ENCODE measurements at regions not wholly inside any gene's neighbourhood (a gene's known extent, or its start where the extent isn't known, plus 50 kb on each side); places are given as distances from the start of the nearest gene placed in this dataset.
"Not testable (repeated sequence)": the region's sequence is repeated elsewhere in the genome, so short reads cannot be mapped to it uniquely, and the experiment has no call there.

GRCh38 chr2:78757640-78758039 lies 267.9 kb upstream of the REG3G start:
- no peak overlapping the region for H3K18ac ChIP-seq (ENCODE audit: low read length)
- no peak for DNase-seq
- H2BK120ac ChIP-seq (ENCODE audit: insufficient read depth, low read length, poor library complexity), result no peak overlapping the region
- H3K4me3 ChIP-seq (ENCODE audit: low read depth, low read length), result no peak overlapping the region
- no peak overlapping the region for H3K4ac ChIP-seq (ENCODE audit: low read depth, low read length)
- H3K27me3 ChIP-seq (ENCODE audit: insufficient read depth, low read length), result no peaks in the 10 kb centered on the region
- no peaks in the 10 kb centered on the region for H3K9me3 ChIP-seq (ENCODE audit: insufficient read depth, low read depth, low read length)
- WGBS (ENCODE audit: extremely low coverage, insufficient coverage, insufficient read length), result no CpG with 5 or more reads among the region's 1 CpG
- no peaks in the 10 kb centered on the region for H3K36me3 ChIP-seq (ENCODE audit: control insufficient read depth in 1 of 2, insufficient read depth in 2 of 2, low read length in 2 of 2)
- no peak overlapping the region for H3K23ac ChIP-seq (ENCODE audit: low read length)
- no peak overlapping the region for H4K8ac ChIP-seq (ENCODE audit: low read depth, low read length)
- no peaks in the 10 kb centered on the region for H3K79me2 ChIP-seq (ENCODE audit: control insufficient read depth, insufficient read depth, low read length, poor library complexity)
- H2AK5ac ChIP-seq (ENCODE audit: low read length), result no peak overlapping the region
- no peak overlapping the region for H4K91ac ChIP-seq (ENCODE audit: low read depth, low read length)
- no peak overlapping the region for H4K12ac ChIP-seq (ENCODE audit: low read depth, low read length)
- H2BK5ac ChIP-seq (ENCODE audit: low read depth, low read length, poor library complexity), result no peak overlapping the region
- no peak overlapping the region for H3K27ac ChIP-seq (ENCODE audit: low read depth, low read length)
- no peak overlapping the region for H2AFZ ChIP-seq (ENCODE audit: insufficient read depth, low read length, poor library complexity)
- no peaks in the 10 kb centered on the region for H3K4me1 ChIP-seq (ENCODE audit: control insufficient read depth in 1 of 2, insufficient read depth in 2 of 2, low read length in 2 of 2)
- no peak overlapping the region for H3K14ac ChIP-seq (ENCODE audit: low read length)
- H2BK12ac ChIP-seq (ENCODE audit: low read length), result no peak overlapping the region
- no peak overlapping the region for H3K9ac ChIP-seq (ENCODE audit: low read length)
- H3K4me2 ChIP-seq (ENCODE audit: low read length), result no peak overlapping the region
- H3K79me1 ChIP-seq (ENCODE audit: low read length), result no peaks in the 10 kb centered on the region

GRCh38 chr2:78758765-78759164 lies 266.7 kb upstream of the REG3G start:
- H3K4ac ChIP-seq (ENCODE audit: low read depth, low read length); H4K8ac ChIP-seq (ENCODE audit: low read depth, low read length); H3K18ac ChIP-seq (ENCODE audit: low read length): not testable (repeated sequence)

GRCh38 chr2:78766459-78766858 lies 259.0 kb upstream of the REG3G start:
- no CpG with 5 or more reads among the region's 4 CpGs for WGBS (ENCODE audit: extremely low coverage, insufficient coverage, insufficient read length)
- H4K91ac ChIP-seq (ENCODE audit: low read depth, low read length), result no peak overlapping the region
- no peak overlapping the region for H3K14ac ChIP-seq (ENCODE audit: low read length)
- H2AK5ac ChIP-seq (ENCODE audit: low read length), result no peak overlapping the region
- H3K4me3 ChIP-seq (ENCODE audit: low read depth, low read length), result no peak overlapping the region
- H4K8ac ChIP-seq (ENCODE audit: low read depth, low read length), result no peak overlapping the region
- DNase-seq, result no peak
- H3K36me3 ChIP-seq (ENCODE audit: control insufficient read depth in 1 of 2, insufficient read depth in 2 of 2, low read length in 2 of 2), result no peaks in the 10 kb centered on the region
- no peak overlapping the region for H4K12ac ChIP-seq (ENCODE audit: low read depth, low read length)
- no peak overlapping the region for H3K4ac ChIP-seq (ENCODE audit: low read depth, low read length)
- H3K9me3 ChIP-seq (ENCODE audit: insufficient read depth, low read depth, low read length), result no peaks in the 10 kb centered on the region
- H3K18ac ChIP-seq (ENCODE audit: low read length), result no peak overlapping the region
- no peak overlapping the region for H3K9ac ChIP-seq (ENCODE audit: low read length)
- no peak overlapping the region for H2BK5ac ChIP-seq (ENCODE audit: low read depth, low read length, poor library complexity)
- H2BK120ac ChIP-seq (ENCODE audit: insufficient read depth, low read length, poor library complexity), result no peak overlapping the region
- no peak overlapping the region for H3K4me2 ChIP-seq (ENCODE audit: low read length)
- no peak overlapping the region for H2BK12ac ChIP-seq (ENCODE audit: low read length)
- no peak overlapping the region for H3K27ac ChIP-seq (ENCODE audit: low read depth, low read length)
- H3K23ac ChIP-seq (ENCODE audit: low read length), result no peak overlapping the region
- no peaks in the 10 kb centered on the region for H3K79me2 ChIP-seq (ENCODE audit: control insufficient read depth, insufficient read depth, low read length, poor library complexity)
- peaks cover 3% of the 10 kb centered on the region in 2 experiments for H3K4me1 ChIP-seq (ENCODE audit: control insufficient read depth in 1 of 2, insufficient read depth in 2 of 2, low read length in 2 of 2)
- no peaks in the 10 kb centered on the region for H3K79me1 ChIP-seq (ENCODE audit: low read length)
- H3K27me3 ChIP-seq (ENCODE audit: insufficient read depth, low read length), result no peaks in the 10 kb centered on the region
- H2AFZ ChIP-seq (ENCODE audit: insufficient read depth, low read length, poor library complexity), result no peak overlapping the region

More at GRCh38 chr2:78758765-78759164, 266.7 kb upstream of the REG3G start:
- H4K12ac ChIP-seq (ENCODE audit: low read depth, low read length); H3K4me1 ChIP-seq (ENCODE audit: control insufficient read depth in 1 of 2, insufficient read depth in 2 of 2, low read length in 2 of 2); H3K36me3 ChIP-seq (ENCODE audit: control insufficient read depth in 1 of 2, insufficient read depth in 2 of 2, low read length in 2 of 2); H3K4me2 ChIP-seq (ENCODE audit: low read length); H2BK120ac ChIP-seq (ENCODE audit: insufficient read depth, low read length, poor library complexity); H3K14ac ChIP-seq (ENCODE audit: low read length); H3K79me1 ChIP-seq (ENCODE audit: low read length); H3K4me3 ChIP-seq (ENCODE audit: low read depth, low read length); H3K79me2 ChIP-seq (ENCODE audit: control insufficient read depth, insufficient read depth, low read length, poor library complexity); H2BK5ac ChIP-seq (ENCODE audit: low read depth, low read length, poor library complexity); H2BK12ac ChIP-seq (ENCODE audit: low read length); H3K23ac ChIP-seq (ENCODE audit: low read length); H3K27ac ChIP-seq (ENCODE audit: low read depth, low read length); H2AK5ac ChIP-seq (ENCODE audit: low read length); DNase-seq; H4K91ac ChIP-seq (ENCODE audit: low read depth, low read length); H3K27me3 ChIP-seq (ENCODE audit: insufficient read depth, low read length); H2AFZ ChIP-seq (ENCODE audit: insufficient read depth, low read length, poor library complexity); H3K9me3 ChIP-seq (ENCODE audit: insufficient read depth, low read depth, low read length); H3K9ac ChIP-seq (ENCODE audit: low read length): not testable (repeated sequence)
- WGBS (ENCODE audit: extremely low coverage, insufficient coverage, insufficient read length), result no CpG with 5 or more reads among the region's 7 CpGs

- Histone ChIP-seq H3K79me2 (ENCODE audit: control insufficient read depth, insufficient read depth, low read length, poor library complexity) (no peaks in the 10 kb centered on the region), H3K14ac (ENCODE audit: low read length) (no peak overlapping the region), H4K8ac (ENCODE audit: low read depth, low read length) (no peak overlapping the region), H3K9ac (ENCODE audit: low read length) (no peak overlapping the region), H3K27ac (ENCODE audit: low read depth, low read length) (no peak overlapping the region), H3K4ac (ENCODE audit: low read depth, low read length) (no peak overlapping the region), H3K23ac (ENCODE audit: low read length) (no peak overlapping the region), H2BK120ac (ENCODE audit: insufficient read depth, low read length, poor library complexity) (no peak overlapping the region), H3K36me3 (ENCODE audit: control insufficient read depth in 1 of 2, insufficient read depth in 2 of 2, low read length in 2 of 2) (no peaks in the 10 kb centered on the region), H4K12ac (ENCODE audit: low read depth, low read length) (no peak overlapping the region), H3K27me3 (ENCODE audit: insufficient read depth, low read length) (no peaks in the 10 kb centered on the region), H3K79me1 (ENCODE audit: low read length) (no peaks in the 10 kb centered on the region), H4K91ac (ENCODE audit: low read depth, low read length) (no peak overlapping the region), H2BK5ac (ENCODE audit: low read depth, low read length, poor library complexity) (no peak overlapping the region), H3K4me1 (ENCODE audit: control insufficient read depth in 1 of 2, insufficient read depth in 2 of 2, low read length in 2 of 2) (peaks cover 3% of the 10 kb centered on the region in 2 experiments), H3K4me3 (ENCODE audit: low read depth, low read length) (no peak overlapping the region), H3K9me3 (ENCODE audit: insufficient read depth, low read depth, low read length) (no peaks in the 10 kb centered on the region), H3K4me2 (ENCODE audit: low read length) (no peak overlapping the region), H2BK12ac (ENCODE audit: low read length) (no peak overlapping the region), H3K18ac (ENCODE audit: low read length) (no peak overlapping the region), H2AK5ac (ENCODE audit: low read length) (no peak overlapping the region), H2AFZ (ENCODE audit: insufficient read depth, low read length, poor library complexity) (no peak overlapping the region)
- peak in 1 of 2 donors; percentile 42 for DNase-seq
- no CpG with 5 or more reads among the region's 1 CpG for WGBS (ENCODE audit: extremely low coverage, insufficient coverage, insufficient read length)
Measured at GRCh38 chr2:78768016-78768415, 257.5 kb upstream of the REG3G start.

Data from trophoblast cell (in vitro differentiated cells and primary cell).